GM19351 (cell line): ENCODE measurements at regions not wholly inside any gene's neighbourhood (a gene's known extent, or its start where the extent isn't known, plus 50 kb on each side); places are given as distances from the start of the nearest gene placed in this dataset.

Experiments used
- ATAC-seq: cut with Tn5 transposase; IDR thresholded peaks from one replicate; pipeline ENCODE4 v1.9.1; 2021; ENCODE audit warnings: mild to moderate bottlenecking, moderate library complexity; ENCODE audit not compliant: unreplicated experiment

DNA sequence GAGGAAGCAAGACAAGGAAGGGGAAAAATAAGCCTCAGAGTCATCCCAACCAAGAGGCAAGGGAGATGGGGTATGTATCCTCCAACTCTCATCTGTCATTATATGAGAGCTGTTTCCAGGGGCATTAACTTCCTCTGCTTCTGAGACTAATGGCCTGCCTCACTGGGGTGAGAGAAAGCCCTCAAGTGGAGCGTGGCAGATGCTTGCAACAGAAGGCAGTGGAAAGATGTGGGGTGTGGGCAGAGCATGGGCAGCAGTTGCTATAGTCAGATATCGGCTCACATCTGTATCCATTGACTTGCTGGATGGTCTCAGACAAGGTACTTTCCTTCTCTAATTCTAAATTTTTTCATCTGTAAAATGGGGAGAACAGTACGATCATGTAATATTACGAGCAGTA is 81.7 kb upstream of the PLCL2 start:
- no peak for ATAC-seq

DNA sequence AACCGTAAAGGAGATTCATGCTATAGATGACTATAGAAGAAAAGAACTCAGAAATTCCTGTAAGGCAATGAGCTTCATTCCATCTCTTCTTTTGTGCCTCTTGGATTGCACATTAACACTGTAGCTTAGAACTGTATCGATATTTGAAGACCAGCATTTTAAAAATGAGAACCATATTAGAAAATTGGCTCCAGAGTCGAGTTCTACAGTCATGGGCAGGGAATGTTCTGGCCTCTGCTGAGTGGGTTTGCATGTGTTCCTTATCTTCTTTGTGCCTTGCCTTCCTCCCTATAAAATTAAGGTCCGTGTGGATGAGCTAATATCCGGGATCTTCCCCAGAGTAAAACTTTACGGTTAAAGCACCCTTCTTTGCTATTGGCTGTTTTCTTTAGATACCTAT is 77.4 kb upstream of the PLCL2 start:
- ATAC-seq, result no peak

DNA sequence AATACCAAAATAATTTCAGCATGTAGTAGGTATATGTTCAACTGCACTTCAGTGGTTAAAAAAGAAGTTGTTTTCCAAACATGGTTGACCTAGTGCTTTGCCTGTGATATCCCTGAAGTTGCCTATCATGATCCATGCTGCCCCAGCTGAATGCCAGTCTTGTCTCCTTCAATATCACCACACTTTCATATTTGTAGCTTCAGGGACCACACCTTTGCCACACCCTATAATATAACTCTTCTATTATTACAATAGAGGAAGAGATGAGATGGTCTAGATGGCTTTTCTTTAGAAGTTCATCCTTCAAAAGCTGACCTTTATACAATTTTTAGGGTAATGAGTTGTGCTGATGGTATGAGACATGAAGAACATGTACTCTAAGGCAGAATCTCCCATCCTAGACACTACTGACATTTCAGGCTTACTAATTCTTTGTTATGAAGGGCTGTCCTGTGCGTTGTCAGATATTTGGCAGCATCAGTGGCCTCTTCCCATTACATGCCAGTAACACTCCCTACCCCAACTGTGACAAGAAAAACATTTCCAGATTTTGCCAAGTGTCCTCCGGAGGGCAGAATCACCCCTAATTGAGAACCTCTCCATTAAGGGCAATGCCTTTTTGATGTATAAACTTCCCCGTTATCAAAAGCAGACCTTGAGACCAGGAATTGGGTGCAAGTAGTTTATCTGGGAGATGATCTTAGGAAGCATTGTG is 76.2 kb upstream of the PLCL2 start:
- no peak for ATAC-seq

DNA sequence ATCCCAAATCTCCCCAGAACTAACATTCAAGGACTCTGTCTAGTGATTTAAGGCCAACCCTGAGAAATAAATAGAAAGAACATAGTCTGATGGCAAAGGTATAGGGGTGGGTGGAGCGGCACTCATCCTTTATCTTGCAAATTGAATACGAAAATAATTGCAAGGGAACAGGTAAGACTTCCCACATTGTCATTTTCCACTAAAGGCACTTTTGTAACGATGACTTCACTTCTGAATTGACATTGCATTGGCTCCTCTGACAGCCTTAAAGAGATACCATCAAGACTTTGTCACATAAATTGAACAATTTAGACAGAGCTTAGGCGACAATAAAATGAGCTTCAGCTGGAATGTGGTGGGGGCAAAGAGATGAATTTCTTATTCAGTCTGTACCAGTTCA is 75.3 kb upstream of the PLCL2 start:
- ATAC-seq, result no peak

DNA sequence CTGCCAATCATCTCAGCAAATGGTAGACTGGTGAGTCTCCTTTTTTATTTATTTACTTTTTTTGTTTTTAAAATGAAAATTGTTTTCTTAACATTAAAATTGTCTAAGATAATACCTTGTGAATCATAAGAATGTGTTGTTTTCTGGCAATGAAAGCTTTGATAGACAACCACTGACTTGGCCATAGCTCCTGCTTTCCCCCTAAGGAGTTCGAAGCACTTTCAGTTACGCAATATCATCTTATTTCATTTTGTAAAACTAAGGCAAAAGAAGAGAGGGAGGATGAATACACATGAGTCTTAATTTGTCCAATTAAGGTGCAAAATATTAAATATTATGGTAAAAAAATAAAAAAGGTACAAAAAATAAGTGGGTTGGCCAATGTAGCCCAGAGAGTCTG is 74.8 kb upstream of the PLCL2 start:
- ATAC-seq, result no peak

DNA sequence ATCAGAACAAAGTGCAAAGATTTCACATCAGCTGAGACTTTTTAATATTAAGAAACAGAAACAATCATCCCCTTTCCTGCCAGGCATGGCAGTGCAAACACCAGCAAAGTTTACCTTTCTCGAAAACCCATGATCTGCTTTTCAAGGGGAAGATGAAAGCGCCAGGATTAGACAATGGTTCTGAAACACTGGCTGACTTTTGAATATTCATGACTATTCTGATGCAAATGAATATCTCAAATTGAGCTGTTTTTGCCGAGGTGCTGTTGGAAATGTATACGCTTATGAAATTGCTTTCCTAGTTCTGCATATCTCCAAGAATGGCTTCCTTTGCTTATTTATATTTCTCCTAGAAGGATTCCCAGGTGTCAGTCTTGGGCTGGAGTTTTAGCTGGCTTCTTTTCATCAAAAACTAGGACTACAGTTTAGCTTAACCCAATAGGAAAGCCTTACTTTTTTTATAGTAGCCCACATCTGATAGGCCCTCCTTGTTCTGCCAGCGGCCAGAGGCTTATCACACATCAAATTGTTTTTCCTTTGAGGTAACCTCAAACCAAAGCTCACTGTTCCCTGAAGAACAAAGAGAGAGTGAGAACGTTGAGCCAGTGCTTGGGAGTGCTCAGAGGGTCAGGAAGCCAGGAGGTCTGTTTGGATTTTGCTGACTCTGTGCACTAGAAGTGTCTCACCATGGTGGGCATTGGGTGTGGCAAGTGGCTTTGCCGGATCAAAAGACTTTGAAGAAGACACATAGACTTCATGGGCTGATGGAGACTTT is 74.0 kb upstream of the PLCL2 start:
- ATAC-seq, result no peak

DNA sequence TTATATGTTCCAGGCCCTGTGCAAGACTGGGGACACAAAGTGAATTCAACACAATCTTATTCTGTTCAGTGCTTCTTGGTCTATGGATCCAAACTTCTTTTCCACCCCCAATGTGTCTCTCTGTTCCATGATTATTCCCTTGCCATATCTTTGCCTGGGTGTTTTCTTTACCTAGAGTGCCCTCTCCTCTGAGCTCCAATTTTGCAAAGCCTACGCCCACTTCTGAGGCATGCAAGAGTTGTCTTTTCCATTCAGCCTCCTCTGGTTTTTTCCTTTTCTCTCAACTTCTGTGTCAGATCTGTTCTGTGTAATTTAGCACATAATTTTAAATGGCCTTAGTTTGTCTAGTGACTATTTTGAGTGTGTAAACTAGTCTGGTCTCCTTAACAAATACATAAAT is 72.8 kb upstream of the PLCL2 start:
- ATAC-seq, result no peak

DNA sequence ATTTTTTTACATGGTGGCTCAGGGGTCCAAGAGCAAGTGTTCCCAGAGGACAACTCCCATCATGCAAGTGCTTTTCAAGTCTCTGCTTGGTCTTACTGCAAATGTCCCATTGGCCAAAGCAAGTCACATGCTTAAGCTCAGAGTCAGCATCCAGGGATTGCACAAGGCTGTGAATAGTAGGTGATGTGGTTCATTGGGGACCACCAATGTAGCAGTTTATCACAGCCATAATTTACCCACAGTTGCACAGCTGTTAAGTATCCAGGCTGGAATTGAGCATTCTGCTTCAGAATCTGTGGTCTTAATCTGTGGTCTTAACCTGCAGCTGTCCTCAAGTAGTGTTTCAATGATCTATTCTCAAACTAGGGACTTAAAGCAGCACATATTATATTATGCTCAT is 71.4 kb upstream of the PLCL2 start:
- ATAC-seq, result no peak

DNA sequence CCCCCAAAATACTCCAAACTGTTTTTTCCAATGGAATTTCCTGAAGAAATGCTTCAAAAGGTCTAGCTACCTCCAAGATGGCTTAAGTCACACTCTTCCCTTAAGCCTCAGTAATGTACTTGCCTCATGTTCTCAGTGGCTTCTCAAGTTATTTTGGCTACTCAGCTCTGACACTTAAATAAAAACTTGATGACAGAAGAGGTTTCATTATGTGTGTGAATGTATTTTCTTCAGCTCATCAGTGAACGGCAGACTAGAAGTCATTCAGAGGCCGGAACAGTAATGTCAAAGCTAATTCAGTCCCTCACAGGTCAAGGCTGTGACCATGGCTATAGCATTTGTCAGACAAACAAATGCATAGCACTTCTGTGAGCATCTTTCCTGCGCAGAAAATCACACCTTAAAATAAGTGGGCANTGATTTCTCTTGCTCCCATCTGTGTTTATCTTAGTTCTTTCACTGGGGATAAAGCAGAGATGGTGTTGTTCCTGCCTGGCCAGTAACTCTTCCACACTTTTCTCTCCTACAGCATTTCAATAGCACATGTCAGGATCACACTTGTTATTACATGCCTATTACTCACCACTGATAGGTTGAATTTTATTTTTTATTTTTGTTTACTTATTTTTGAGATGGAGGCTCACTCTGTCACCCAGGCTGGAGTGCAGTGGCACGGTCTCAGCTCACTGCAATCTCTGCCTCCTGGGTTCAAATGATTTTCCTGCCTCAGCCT is 68.5 kb upstream of the PLCL2 start:
- ATAC-seq, result peak; percentile 95

DNA sequence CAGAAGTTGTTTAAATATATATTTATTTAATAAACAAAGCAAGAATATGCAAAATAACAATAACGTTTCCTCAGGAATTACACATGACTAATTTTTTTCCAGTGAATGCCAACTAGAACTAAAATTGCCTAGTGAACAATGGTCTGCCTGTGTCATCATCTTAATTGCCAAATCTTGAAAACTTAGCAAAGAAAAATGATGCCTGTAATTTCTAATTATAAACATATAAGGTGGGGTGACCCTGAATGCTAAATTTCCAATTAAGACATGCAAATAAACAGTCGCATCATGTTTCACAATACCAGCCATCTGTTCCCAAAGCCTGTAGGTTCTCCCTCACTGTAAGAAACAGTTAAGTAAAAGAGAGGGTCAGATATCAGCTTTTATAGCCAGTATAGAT is 67.6 kb upstream of the PLCL2 start:
- no peak for ATAC-seq

DNA sequence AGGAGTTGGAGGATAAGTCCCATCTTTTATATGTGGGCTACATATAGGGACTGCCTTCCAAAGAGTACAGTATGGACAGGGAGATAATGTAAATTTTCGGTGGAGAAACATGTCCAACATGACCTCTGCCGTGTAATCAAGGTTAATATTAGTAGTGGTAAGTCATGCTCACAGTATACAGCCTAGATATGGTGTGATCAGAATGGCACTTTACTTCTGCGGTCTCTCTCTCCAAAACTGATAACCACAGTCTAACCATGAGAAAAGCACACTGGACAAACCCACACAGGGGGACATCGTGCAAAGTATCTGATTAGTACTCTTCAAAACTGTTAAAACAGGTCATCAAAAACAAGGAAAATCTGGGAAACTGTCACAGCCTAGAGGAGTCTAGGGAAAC is 66.6 kb upstream of the PLCL2 start:
- no peak for ATAC-seq

DNA sequence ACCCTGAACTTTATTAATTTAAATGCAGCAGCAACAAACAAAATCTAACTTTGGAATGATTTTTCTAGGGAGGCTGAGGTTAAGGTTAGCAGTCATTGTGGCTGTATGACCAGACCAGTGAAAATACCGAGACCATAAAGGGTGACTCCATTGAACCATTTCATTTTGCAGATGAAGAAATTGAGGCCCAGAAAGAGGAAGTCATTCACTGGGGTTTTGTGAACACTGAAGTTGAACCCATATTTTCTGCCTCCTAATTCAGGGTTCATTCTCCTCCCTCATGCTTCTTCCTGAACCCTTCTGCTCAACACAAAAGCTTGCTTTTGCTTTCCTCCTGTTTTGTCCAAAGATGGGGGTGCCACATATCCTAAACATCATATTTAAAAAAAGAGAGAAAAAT is 65.8 kb upstream of the PLCL2 start:
- ATAC-seq, result no peak

DNA sequence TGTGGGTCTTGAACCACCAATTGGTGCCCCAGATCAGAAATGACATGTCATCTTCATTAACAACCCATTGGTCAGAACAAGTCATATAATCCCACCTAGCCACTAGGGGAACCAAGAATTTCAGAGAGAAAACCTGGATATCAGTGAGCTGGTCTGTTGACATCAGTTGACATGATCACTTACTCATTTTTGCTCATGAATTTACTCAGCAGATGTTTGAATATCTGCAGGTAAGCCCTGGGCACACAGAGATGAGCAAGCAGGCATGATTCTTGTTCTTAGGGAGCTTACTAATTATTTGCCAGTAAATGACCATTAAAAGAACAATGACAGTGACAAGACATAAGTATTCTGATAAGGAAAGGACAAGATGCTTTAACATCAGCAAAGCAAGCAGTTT is 64.3 kb upstream of the PLCL2 start:
- ATAC-seq, result no peak

DNA sequence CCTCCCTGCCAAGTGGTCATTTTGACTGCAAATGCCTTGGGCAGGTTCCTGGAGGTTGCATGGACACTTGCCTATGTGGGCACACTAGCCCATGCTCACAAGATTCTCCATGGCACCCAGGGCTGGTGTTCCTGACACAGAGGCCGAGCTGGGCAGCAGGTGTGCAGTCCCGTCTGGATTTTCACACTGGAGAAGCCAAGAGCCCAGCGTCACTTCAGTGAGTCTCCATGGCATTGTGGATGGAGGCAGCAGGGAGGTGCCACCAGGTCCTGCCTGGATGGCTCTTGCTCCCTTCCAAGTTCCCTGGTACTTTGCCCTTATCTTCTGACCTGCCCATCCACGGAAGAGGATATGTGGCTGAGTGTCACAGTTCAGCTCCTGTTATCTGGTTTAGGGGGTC is 63.7 kb upstream of the PLCL2 start:
- ATAC-seq, result no peak

DNA sequence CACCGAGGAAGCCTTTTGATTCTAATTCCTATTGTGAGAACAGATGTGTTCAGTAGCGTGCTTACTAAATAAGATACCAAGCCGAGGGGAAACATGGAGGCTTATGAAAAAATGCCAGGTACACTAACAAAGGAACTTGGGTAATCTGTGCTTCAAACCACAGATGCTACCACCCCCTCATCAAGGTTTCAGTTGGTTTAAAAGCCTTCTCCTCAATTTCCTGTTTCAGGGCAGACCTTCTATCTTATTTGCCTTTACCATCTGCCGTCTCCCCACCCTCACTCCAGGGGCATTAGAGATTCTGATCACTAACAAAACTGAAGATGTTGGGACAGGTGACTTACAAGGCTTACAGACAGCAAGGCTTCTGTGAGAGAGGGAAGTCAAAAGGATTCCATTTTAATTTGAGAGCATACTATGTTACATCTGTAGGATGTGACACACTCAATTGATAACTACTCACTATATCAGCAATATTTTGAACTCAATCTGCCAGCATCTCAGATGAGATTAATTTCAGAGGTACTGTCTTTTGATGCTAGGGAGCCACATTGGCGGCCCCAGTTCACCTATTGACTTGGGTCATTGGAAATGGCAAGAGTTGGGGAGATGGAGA is 60.6 kb upstream of the PLCL2 start:
- peak; percentile 79 for ATAC-seq

DNA sequence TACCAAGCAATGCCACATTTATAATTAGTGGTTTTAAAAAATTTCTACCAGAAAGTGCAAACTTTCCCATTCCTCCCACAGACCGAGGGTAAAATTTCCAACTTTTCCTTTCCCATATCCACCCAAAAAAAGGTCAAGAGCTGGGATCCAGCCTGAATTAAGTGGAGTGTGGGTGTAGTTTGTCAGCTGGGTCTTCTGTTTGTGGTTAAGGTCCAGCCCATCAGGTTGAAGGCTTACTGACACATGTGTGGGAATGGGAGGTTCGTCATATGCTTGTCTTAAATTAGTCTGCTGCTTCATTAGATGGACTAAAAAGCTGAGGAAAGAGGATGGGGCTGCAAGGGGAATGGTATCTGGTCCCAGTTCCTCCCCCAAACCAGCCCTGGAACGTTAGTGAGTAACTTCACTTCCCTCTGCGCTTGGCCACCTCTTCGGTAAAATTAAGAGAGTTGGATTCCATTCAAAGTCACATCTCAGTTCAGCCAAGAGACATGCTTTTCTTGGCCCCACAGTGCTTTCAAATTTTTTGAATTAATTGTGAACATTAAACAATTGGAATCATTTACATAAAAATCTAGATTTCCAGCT is 59.0 kb upstream of the PLCL2 start:
- ATAC-seq, result no peak

DNA sequence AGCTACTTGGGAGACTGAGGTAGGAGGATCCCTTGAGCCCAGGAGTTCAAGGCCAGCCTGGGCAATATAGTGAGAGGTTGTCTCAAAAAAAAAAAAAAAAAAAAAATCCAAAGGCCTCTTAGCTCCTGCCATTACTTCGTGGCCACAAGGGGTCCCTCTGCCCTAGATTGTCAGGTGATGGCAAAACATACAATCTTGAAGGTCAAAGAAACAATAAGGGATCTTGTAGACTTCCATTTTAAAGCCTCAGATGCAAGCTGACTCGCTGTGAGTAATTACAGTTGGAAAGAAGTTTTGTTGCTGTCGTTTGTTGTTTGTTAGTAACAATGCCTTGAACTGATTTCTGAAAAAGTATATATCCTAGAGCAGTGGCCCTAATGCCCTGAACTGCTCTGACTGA is 55.9 kb upstream of the PLCL2 start:
- peak; percentile 71 for ATAC-seq

DNA sequence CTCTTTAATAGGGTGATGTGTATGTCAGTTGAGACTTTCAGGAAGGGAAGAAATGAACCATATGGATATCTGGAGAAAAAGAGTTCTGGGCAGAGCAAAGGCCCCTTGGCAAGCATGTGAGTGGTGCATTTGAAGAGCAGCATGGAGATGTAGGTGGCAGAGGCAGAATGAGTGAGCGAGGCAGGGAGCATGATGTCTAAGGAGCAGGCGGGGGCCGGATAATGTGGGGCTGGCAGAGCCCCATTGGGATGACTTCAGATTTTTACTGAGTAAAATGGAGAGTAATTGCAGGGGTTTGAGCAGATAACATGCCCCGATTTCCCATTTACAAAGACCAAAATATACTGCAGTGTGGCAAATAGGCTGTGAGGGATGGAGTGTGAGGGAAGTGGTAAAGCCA is 52.9 kb upstream of the PLCL2 start:
- ATAC-seq, result no peak

DNA sequence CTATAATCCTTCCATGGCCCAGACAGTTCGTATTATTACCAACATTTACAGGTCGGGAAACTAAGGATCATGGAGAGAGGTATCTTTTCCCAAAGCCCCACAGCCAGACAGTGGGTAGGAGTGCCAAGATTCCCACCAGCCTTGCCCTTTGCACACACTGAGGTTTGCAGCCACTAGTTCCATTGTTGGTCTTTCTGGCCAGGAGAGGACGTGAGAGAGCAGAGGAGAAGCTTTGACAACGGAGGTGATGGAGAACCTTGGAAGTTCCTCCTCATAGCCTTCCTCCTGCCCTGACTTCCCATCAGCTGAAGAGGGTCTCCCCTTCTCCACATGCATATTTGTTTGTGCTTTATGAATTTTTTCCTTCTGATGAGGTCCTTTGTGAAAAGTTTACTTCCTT is 50.5 kb upstream of the PLCL2 start:
- ATAC-seq, result no peak

DNA sequence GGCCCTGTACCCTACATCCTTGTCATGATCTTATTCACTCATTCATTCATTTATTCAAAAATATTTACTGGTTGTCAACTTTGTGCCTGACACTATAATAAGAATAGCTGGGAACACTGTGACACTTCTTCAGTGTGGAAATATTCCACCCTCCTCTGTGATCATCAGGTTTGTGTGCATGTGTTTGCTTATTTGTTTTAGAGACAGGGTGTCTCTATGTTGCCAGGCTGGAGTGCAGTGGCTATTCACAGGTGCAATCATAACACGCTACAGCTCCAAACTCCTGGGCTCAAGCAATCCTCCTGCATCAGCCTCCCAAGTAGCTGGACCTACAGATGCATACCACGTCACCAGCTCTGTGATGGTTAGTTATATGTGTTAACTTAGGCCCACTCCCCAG is 50.0 kb upstream of the PLCL2 start:
- no peak for ATAC-seq
